Activated CD4-positive, alpha-beta T cell treated with anti-CD3 and anti-CD28 coated beads, Interleukin-2, Interleukin-4, amounts not matched to agents 100 ng/mL and 50 ng/mL, durations not matched to agents 16 hours and 8 hours (primary cell): ENCODE measurements at regions not wholly inside any gene's neighbourhood (a gene's known extent, or its start where the extent isn't known, plus 50 kb on each side); places are given as distances from the start of the nearest gene placed in this dataset.

Source experiments
- DNase-seq: peaks from one replicate; pipeline ENCODE4 v3.0.0-alpha.2; 2020; ENCODE audit warnings: low spot score

DNA sequence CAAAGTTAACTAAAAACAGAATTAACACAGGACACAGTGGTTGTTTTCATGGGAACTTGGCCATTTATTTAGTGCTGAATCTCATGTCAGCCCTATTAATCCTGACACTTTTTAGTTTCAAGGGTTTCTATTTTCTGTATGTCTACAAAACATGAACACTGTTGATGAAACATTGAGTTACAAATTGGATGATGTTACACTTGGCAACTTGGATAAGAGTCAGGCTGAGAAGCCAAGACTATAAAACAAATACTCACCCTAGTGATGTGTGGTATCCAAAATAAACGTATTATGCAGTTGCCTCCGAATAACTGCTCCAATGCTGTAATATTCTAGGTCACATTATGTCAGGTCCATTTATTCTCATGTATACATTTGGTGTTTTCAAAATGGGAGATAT, 349.6 kb downstream of the ZIC1 start:
- no peak for DNase-seq

- no peak for DNase-seq
These were observed 350.9 kb downstream of the ZIC1 start for GRCh38 chr3:147760085-147760484.

- DNase-seq = no peak
These were observed 351.8 kb downstream of the ZIC1 start for GRCh38 chr3:147760941-147761340.

- DNase-seq = no peak
These were observed 364.0 kb downstream of the ZIC1 start for GRCh38 chr3:147773116-147773630.

DNA sequence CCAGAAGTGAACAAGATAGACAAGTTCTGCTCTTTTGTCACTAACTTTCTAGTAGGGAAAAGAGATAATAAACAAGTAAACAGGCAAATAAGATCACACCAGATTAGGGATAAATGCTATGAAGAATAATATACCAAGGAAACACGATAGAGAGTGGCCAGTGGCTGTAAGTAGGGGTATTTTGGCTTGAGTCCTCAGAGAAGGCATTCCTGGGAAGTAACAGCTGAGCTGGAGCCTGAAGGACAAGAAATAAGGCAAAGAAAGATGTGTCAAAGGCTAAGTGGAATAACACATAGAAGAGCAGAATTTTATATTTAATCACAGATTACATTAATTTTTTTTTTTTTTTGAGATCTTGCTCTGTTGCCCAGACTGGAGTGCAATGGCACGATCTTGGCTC, 366.2 kb downstream of the ZIC1 start:
- DNase-seq = no peak

- no peak for DNase-seq
These were observed 366.8 kb downstream of the ZIC1 start for GRCh38 chr3:147775816-147776530.

- no peak for DNase-seq
These were observed 384.7 kb downstream of the ZIC1 start for GRCh38 chr3:147793841-147794240.

GRCh38 chr3:147794596-147794995, 385.4 kb downstream of the ZIC1 start:
- DNase-seq = no peak

DNA sequence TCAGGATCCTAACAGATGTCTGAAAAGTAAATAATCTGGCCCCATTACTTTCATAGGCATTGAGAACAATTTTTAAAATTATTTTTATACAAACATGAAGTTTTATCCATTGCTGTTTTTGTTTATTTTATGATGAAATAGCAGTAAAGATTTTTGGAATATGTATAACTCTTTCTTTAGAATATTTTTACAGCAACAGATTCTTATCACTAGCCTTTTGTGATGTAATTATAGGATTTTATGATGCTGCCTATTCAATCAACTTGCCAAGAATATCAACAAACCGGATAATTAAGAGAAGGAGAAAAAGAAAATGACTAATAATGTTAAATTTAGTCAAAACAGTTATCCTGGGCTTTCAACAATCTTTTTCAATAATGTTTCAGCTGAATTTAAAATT, 386.3 kb downstream of the ZIC1 start:
- no peak for DNase-seq

DNA sequence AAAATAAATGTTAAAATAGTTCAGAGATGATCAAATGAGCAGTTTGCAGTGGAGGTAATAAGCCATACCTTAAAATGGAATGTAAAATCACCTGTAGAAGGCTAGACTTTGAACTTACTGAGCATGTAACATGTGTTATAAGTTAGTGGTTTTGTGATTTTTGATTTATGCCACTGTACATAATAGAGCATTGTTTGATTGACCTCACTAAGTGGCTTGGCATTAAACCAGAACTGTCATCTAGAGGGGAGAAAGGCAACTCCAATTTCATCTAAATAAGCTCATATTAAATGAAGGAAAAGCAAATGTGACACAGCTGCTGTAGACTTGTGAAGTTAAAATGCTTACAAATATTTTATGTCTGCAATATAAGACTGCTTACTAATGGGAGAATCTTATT, 387.9 kb downstream of the ZIC1 start:
- no peak for DNase-seq

- no peak for DNase-seq
These were observed 390.4 kb downstream of the ZIC1 start for GRCh38 chr3:147799601-147800000.

DNA sequence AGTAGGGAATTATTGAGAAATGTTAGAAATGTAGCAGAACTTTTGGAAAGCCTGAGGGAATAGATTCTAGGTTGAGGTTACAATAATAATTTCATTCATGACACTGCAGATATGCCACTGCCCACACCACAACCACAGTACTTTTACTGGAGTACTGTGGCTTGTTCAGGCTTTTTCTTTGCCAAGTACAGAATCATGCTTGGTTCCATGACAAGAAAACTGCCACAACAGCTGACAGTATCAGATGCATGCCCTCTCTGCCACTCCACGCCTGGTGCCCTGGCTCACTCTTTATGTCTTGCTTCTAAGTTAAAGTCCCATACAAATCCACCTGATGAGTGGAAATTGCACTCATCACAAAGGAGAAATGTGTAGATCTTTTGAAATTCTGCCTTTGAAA, 398.6 kb downstream of the ZIC1 start:
- no peak for DNase-seq

DNA sequence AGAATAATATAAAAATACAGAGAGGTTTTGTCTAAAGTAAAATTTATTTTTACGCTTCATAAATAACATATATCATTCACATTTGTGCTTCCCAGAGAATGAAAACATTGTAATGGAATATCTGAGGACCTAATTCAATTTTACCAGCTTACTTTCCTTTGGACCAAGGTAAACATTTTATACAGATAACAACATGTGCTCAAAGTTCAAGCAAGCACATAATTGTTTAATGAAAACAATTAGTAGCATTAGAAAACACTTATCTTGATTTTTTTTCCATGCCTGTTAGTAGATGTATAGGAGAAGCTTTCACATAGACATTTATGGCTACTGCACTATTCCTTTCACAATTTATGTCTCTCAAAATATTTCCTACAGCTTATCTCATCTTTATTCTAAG, 400.0 kb downstream of the ZIC1 start:
- no peak for DNase-seq

- DNase-seq = no peak
These were observed 403.2 kb downstream of the ZIC1 start for GRCh38 chr3:147812186-147812911.

DNA sequence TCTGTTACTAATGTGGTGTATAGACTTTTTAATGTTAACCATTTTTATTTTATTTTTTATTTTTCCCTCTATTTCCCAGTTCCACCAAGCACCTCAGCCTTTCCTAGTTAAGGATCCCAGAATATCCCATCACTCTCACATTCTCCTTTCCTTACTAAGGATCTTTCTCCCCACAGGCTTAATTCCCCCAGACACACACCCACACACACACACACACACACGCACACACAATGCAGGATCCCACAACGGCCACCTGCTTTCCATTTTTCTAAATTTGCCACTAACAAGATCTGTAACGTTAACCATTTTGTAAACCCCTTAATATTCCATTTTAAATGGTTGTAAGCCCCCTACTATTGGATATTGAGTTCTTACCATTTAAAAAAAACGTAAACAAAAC, 404.1 kb downstream of the ZIC1 start:
- DNase-seq = no peak

DNA sequence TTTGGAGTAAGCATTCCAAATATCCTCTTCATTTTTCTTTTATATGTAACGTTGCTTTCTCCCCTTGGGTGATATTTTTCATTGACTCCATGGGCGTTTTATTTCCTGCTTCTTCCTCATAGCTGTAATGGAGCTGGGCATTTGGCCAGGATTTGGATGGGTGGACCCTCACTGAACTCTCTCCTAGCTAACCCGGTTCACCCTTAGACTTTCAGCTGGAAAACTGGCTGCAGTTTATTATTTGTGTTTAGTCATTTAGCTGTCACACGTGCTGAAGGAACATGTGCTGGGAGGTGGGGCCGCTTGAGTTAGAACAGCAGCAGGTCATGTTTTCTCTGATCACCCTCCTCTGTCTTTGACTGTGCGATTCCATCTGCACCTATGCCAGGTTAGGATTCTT, 407.6 kb downstream of the ZIC1 start:
- no peak for DNase-seq

GRCh38 chr3:147832611-147833010, 423.4 kb downstream of the ZIC1 start:
- DNase-seq = no peak

DNA sequence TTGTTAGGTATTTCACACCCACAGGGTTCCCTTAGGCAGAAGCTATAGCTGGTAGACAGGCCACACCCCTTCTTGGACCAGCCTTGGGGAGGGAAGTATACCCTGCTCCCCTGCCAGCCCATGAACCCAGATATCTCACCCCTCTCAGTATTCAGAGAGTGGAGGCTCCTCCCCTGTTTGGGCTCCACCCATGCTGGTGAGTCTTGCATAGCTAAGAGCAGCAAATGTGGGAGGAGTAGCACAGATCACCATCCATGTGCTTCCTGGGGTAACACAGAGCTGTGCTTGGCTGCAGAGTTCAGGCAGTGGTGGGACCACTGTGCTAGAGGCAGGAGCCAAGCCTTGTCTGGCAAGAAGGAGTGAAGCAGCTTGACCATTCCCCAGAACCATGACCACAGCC, 427.2 kb downstream of the ZIC1 start:
- DNase-seq = no peak

DNA sequence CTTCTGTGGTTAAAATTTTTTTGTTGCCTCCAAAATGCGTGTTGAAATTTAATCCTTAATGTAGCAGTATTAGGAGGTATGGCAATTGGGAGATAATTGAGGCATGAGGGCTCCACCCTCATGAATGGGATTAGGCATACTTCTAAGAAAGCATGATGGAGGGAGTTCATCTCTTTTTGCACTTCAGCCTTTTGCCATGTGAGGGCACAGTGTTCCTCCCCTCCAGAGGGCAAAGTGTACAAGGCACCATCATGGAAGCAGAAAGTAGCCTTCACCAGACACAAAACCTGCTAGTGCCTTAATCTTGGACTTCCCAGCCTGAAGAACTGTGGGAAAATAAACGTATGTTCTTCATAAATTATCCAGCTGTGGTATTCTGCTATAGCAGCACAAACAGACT, 429.5 kb downstream of the ZIC1 start:
- no peak for DNase-seq

DNA sequence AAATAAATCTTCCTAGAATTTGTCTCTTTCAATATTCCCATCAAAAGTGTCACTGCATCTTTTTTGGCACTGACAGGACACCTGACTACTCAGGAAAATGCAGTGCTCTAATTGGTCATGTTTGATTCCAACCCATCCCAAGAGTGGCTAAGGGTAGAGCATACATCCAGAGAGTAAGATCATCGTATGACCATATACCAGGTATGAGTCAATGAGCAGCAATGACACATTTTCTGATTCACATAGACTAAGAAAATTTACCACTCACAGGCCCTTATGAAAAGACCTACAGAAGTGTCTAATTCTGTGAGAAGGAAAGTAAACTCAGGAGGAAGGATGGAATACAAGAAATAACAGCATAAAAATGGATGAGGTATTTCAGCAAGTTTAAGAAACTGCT, 434.2 kb downstream of the ZIC1 start:
- no peak for DNase-seq

DNA sequence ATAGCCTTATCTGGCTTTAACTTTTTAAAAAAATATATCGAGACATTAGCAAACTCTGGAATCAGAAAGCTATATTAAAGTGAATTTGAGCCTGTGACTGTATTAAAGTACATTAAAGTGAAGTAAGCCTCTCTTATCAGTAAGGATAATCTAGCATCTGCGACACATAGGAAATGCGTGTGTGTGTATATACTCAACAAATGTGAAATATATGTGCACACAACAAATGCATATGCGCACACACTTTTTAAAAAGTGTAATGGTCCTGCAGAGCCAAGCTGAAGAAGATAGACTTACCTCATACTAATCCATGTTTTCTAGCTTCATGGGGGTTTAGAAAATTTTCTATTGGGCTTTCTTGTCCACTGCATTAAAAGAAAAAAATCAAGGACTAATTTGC, 437.1 kb downstream of the ZIC1 start:
- DNase-seq = no peak

DNA sequence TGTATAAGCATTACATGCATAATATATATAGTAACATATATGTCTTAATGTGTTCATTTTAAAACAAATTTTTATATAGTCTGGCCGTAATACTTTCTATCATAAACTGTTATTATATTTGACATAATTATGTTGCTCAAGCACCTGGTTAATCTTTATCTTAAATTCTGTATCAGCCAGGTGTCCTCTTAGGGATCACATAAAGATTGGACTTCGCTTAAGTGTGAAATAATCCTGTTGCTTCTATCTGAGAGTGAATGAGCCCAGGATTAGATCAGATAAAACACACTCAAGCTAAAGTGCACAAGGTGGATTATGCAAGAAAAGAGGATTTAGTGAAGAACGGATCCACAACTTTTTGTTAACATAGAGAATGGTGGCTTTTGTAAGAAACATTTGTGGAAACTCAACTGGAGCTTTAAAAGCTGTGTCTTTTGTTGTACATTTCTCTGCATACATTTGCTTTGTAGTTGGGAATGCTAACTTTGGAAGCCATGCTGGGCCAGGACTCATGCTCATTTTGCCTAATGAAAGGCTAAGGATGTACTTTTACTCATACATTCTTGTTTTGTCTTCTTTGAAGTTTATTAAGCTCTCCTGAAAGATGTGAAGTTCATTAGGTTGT, 437.8 kb downstream of the ZIC1 start:
- DNase-seq = no peak

GRCh38 chr3:147851062-147851461, 441.9 kb downstream of the ZIC1 start:
- DNase-seq = no peak
